SKM-1 (cell line): ENCODE measurements at regions not wholly inside any gene's neighbourhood (a gene's known extent, or its start where the extent isn't known, plus 50 kb on each side); places are given as distances from the start of the nearest gene placed in this dataset.
"Not testable (repeated sequence)": the region's sequence is repeated elsewhere in the genome, so short reads cannot be mapped to it uniquely, and the experiment has no call there.

ENCODE experiments used
- DNase-seq: peaks from one replicate; lab custom pipeline; 2025; ENCODE audit not compliant: unreplicated experiment; lab: John Stamatoyannopoulos, UW

GRCh38 chr6:66995669-66996068 lies 1288.6 kb upstream of the EYS start:
- no peak for DNase-seq

- DNase-seq: not testable (repeated sequence)
These were observed 1286.7 kb upstream of the EYS start for GRCh38 chr6:66993708-66994107.

- no peak for DNase-seq
These were observed 1286.2 kb upstream of the EYS start for GRCh38 chr6:66993272-66993671.

- no peak for DNase-seq
These were observed 1285.6 kb upstream of the EYS start for GRCh38 chr6:66992660-66993059.

GRCh38 chr6:66986940-66987339 lies 1279.9 kb upstream of the EYS start:
- DNase-seq: no peak

- no peak for DNase-seq
These were observed 1278.8 kb upstream of the EYS start for GRCh38 chr6:66985816-66986215.

- DNase-seq: no peak
These were observed 1263.3 kb upstream of the EYS start for GRCh38 chr6:66970373-66970772.

GRCh38 chr6:66965227-66965626 lies 1258.2 kb upstream of the EYS start:
- DNase-seq: no peak

- DNase-seq: no peak
These were observed 1257.2 kb upstream of the EYS start for GRCh38 chr6:66964216-66964615.

- no peak for DNase-seq
These were observed 1255.1 kb upstream of the EYS start for GRCh38 chr6:66962082-66962481.

- no peak for DNase-seq
These were observed 1254.2 kb upstream of the EYS start for GRCh38 chr6:66961191-66961590.

GRCh38 chr6:66949191-66949661 lies 1242.2 kb upstream of the EYS start:
- DNase-seq: no peak

- no peak for DNase-seq
These were observed 1241.1 kb upstream of the EYS start for GRCh38 chr6:66948106-66948505.

- DNase-seq: no peak
These were observed 1233.0 kb upstream of the EYS start for GRCh38 chr6:66940003-66940402.

- no peak for DNase-seq
These were observed 1230.2 kb upstream of the EYS start for GRCh38 chr6:66937180-66937579.

GRCh38 chr6:66935612-66936011 lies 1228.6 kb upstream of the EYS start:
- DNase-seq: no peak

GRCh38 chr6:66931787-66932186 lies 1224.8 kb upstream of the EYS start:
- DNase-seq: no peak

GRCh38 chr6:66930559-66931290 lies 1223.7 kb upstream of the EYS start:
- DNase-seq: no peak

GRCh38 chr6:66926060-66926459 lies 1219.0 kb upstream of the EYS start:
- DNase-seq: no peak

GRCh38 chr6:66913657-66914056 lies 1206.6 kb upstream of the EYS start:
- no peak for DNase-seq

GRCh38 chr6:66902457-66902856 lies 1195.4 kb upstream of the EYS start:
- DNase-seq: no peak

GRCh38 chr6:66900133-66901083 lies 1193.4 kb upstream of the EYS start:
- DNase-seq: no peak
